ENCODE measurements at regions not wholly inside any gene's neighbourhood (a gene's known extent, or its start where the extent isn't known, plus 50 kb on each side); places are given as distances from the start of the nearest gene placed in this dataset.

DNA sequence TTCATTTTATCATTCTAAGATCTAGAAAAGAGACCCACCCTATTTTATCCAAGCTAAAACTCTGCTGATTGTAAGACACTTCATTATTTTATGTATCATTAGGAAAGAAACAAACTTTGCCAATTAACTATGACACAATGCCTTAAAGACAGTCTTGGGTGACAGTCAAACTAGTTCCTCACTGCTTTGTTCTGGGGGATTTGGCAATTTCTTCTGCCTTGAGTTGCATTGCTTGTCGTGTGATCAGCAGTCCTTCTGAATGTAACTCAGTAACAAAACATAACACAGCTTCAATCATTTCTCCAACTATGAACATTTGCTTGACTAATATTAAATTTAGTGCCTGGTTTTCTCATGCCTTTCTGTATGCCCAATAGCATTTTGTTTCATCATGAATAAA, 577.9 kb upstream of the DIPK2B start:
- H3K4me1 ChIP-seq (ENCODE audit: control insufficient read depth, insufficient read depth, low read length): peaks cover 45% of the 10 kb centered on the region
- intact Hi-C loops (cut with micrococcal nuclease; ENCODE audit: unreplicated experiment) (no loop called here), in situ Hi-C loops (cut with HindIII; ENCODE audit: low pct_unique_long_range_greater_than_20kb, low sequenced_read_pairs) (no loop called here)
- no peak overlapping the region for H3K4me3 ChIP-seq (ENCODE audit: low read depth in 2 of 2, low read length in 2 of 2)
- no peak for DNase-seq (ENCODE audit: low read depth, low spot score)
- no peak overlapping the region for H3K27ac ChIP-seq (ENCODE audit: low read length)
- ChIA-PET POLR2A (no interaction called here), CTCF (no interaction called here)
- no peaks in the 10 kb centered on the region for H3K27me3 ChIP-seq (ENCODE audit: control insufficient read depth, insufficient read depth, low read length)
- no peaks in the 10 kb centered on the region for H3K36me3 ChIP-seq (ENCODE audit: control insufficient read depth, insufficient read depth, low read length)
- TF ChIP-seq CTCF (IDR thresholded peaks at IDR 0.05): no peak
- no peak for TF ChIP-seq POLR2AphosphoS5 (IDR thresholded peaks at IDR 0.05; ENCODE audit: low read depth, low read length)
- TF ChIP-seq REST (IDR thresholded peaks at IDR 0.05; ENCODE audit: insufficient read depth in 1 of 2, low read depth in 2 of 2, low read length in 1 of 2): no peak
- no TSS peak for BruUV-seq (replicated peaks)
- no peaks in the 10 kb centered on the region for H3K9me3 ChIP-seq (ENCODE audit: control insufficient read depth, insufficient read depth, low read depth, low read length)
- ATAC-seq: no peak

- ChIA-PET CTCF (no interaction called here), POLR2A (no interaction called here)
- in situ Hi-C loops (cut with HindIII; ENCODE audit: low pct_unique_long_range_greater_than_20kb, low sequenced_read_pairs): no loop called here
- H3K9me3 ChIP-seq (ENCODE audit: control insufficient read depth, insufficient read depth, low read depth, low read length): no peaks in the 10 kb centered on the region
- no TSS peak for BruUV-seq (replicated peaks)
- TF ChIP-seq SIN3A (IDR thresholded peaks at IDR 0.05; ENCODE audit: borderline replicate concordance, insufficient read depth, low read depth, low read length) (no peak), CTCF (IDR thresholded peaks at IDR 0.05) (no peak), TCF7L2 (IDR thresholded peaks at IDR 0.05; ENCODE audit: low read depth, low read length) (no peak), REST (IDR thresholded peaks at IDR 0.05; ENCODE audit: insufficient read depth in 1 of 2, low read depth in 2 of 2, low read length in 1 of 2) (no peak), POLR2AphosphoS5 (IDR thresholded peaks at IDR 0.05; ENCODE audit: low read depth, low read length) (no peak)
- DNase-seq (ENCODE audit: low read depth, low spot score): no peak
- peaks cover 57% of the 10 kb centered on the region for H3K4me1 ChIP-seq (ENCODE audit: control insufficient read depth, insufficient read depth, low read length)
- intact Hi-C loops (cut with micrococcal nuclease; ENCODE audit: unreplicated experiment): no loop called here
- no peaks in the 10 kb centered on the region for H3K27me3 ChIP-seq (ENCODE audit: control insufficient read depth, insufficient read depth, low read length)
- no peak overlapping the region for H3K4me3 ChIP-seq (ENCODE audit: low read depth in 2 of 2, low read length in 2 of 2)
- peak overlapping the region; percentile 44; the same call in 1 of the 2 replicates for H3K27ac ChIP-seq (ENCODE audit: low read length)
- ATAC-seq: no peak
- H3K36me3 ChIP-seq (ENCODE audit: control insufficient read depth, insufficient read depth, low read length): no peaks in the 10 kb centered on the region
Observed at GRCh38 chrX:45777366-45777765, 576.7 kb upstream of the DIPK2B start.

Data from Panc1 (cell line).